ENCODE measurements at regions not wholly inside any gene's neighbourhood (a gene's known extent, or its start where the extent isn't known, plus 50 kb on each side); places are given as distances from the start of the nearest gene placed in this dataset.

GRCh38 chr6:91171754-91172462, 585.0 kb upstream of the MAP3K7 start:
- no peak for TF ChIP-seq CTCF (IDR thresholded peaks at IDR 0.05)
- no peak for TF ChIP-seq POLR2A (IDR thresholded peaks at IDR 0.05)
